Mesendoderm (in vitro differentiated cells): ENCODE measurements at regions not wholly inside any gene's neighbourhood (a gene's known extent, or its start where the extent isn't known, plus 50 kb on each side); places are given as distances from the start of the nearest gene placed in this dataset.

ENCODE experiments used
- DNase-seq: peaks from one replicate; pipeline ENCODE4 v3.0.0; 2013
- H2AK5ac ChIP-seq: 2 replicates; pipeline ENCODE4 v1.6.1; 2013; ENCODE audit warnings: low read length, inconsistent platforms
- H2BK120ac ChIP-seq: 2 replicates; pipeline ENCODE4 v1.6.1; 2013; ENCODE audit warnings: low read depth, mild to moderate bottlenecking, low read length, moderate library complexity, mixed read lengths
- H2BK15ac ChIP-seq: replicated peaks from 2 replicates; pipeline ENCODE4 v1.6.1; 2013; ENCODE audit warnings: low read depth, mild to moderate bottlenecking, moderate library complexity
- H2BK5ac ChIP-seq: 2 replicates; pipeline ENCODE4 v1.6.1; 2013; ENCODE audit warnings: low read length, inconsistent platforms
- H3K18ac ChIP-seq: 2 replicates; pipeline ENCODE4 v1.6.1; 2013; ENCODE audit warnings: mild to moderate bottlenecking, low read length, mixed read lengths
- H3K23ac ChIP-seq: one replicate; pipeline ENCODE4 v1.6.1; 2013; ENCODE audit warnings: low read length
- H3K27ac ChIP-seq: 2 replicates; pipeline ENCODE4 v1.5.1; 2013; ENCODE audit warnings: low read depth, mild to moderate bottlenecking, inconsistent platforms, low read length, moderate library complexity
- H3K27me3 ChIP-seq: 2 replicates; pipeline ENCODE4 v1.6.1; 2013; ENCODE audit warnings: low read length, control low read depth, mild to moderate bottlenecking, inconsistent platforms; ENCODE audit not compliant: insufficient read depth, poor library complexity
- H3K36me3 ChIP-seq: 2 replicates; pipeline ENCODE4 v1.6.1; 2013; ENCODE audit warnings: low read length, inconsistent platforms; ENCODE audit not compliant: control insufficient read depth, insufficient read depth
- H3K4ac ChIP-seq: one replicate; pipeline ENCODE4 v1.6.1; 2013; ENCODE audit warnings: low read depth, mild to moderate bottlenecking, low read length, moderate library complexity
- H3K4me1 ChIP-seq: 2 replicates; pipeline ENCODE4 v1.6.1; 2013; ENCODE audit warnings: low read depth, low read length, inconsistent platforms; ENCODE audit not compliant: control insufficient read depth
- H3K4me2 ChIP-seq: 2 replicates; pipeline ENCODE4 v1.6.1; 2013; ENCODE audit warnings: low read length
- H3K4me3 ChIP-seq: 2 replicates; pipeline ENCODE4 v1.5.1; 2013; ENCODE audit warnings: mild to moderate bottlenecking, low read length
- H3K56ac ChIP-seq: one replicate; pipeline ENCODE4 v1.6.1; 2013; ENCODE audit warnings: low read length
- H3K79me1 ChIP-seq: 2 replicates; pipeline ENCODE4 v1.6.1; 2013; ENCODE audit warnings: low read length, inconsistent platforms
- H3K79me2 ChIP-seq: 2 replicates; pipeline ENCODE4 v1.6.1; 2013; ENCODE audit warnings: mild to moderate bottlenecking, low read length; ENCODE audit not compliant: control insufficient read depth, insufficient read depth
- H3K9ac ChIP-seq: 2 replicates; pipeline ENCODE4 v1.6.1; 2013; ENCODE audit warnings: low read length, inconsistent platforms
- H4K5ac ChIP-seq: one replicate; pipeline ENCODE4 v1.6.1; 2013; ENCODE audit warnings: low read length
- H4K8ac ChIP-seq: one replicate; pipeline ENCODE4 v1.6.1; 2013; ENCODE audit warnings: low read depth, mild to moderate bottlenecking, control low read depth, low read length, moderate library complexity
- WGBS: extraction: QIAGEN DNeasy Blood & Tissue Kit; methylation state at CpG from one replicate; pipeline ENCODE4 v1.1.7; 2013; ENCODE audit warnings: low lambda C conversion rate, missing lambda C conversion rate; ENCODE audit not compliant: insufficient coverage; ENCODE audit errors: extremely low coverage; 5-methylcytosine and 5-hydroxymethylcytosine counted together

- Histone ChIP-seq H3K79me2 (no peaks in the 10 kb centered on the region), H2BK120ac (no peak overlapping the region), H2AK5ac (no peak overlapping the region), H3K4me1 (no peaks in the 10 kb centered on the region), H2BK5ac (no peak overlapping the region), H3K23ac (no peak overlapping the region), H3K27me3 (no peaks in the 10 kb centered on the region), H3K79me1 (no peaks in the 10 kb centered on the region), H3K9ac (no peak overlapping the region), H3K56ac (no peak overlapping the region), H3K27ac (no peak overlapping the region), H3K36me3 (no peaks in the 10 kb centered on the region), H3K18ac (no peak overlapping the region), H3K4me3 (no peak overlapping the region), H3K4me2 (no peak overlapping the region), H4K8ac (no peak overlapping the region), H4K5ac (no peak overlapping the region), H3K4ac (no peak overlapping the region), H2BK15ac (no peak overlapping the region)
- no peak for DNase-seq
- no CpG with 5 or more reads among the region's 1 CpG for WGBS
Observed at GRCh38 chr14:48473944-48474343, 798.5 kb upstream of the MDGA2 start.

- Histone ChIP-seq H3K4me2 (no peak overlapping the region), H4K8ac (no peak overlapping the region), H3K18ac (no peak overlapping the region), H3K79me1 (no peaks in the 10 kb centered on the region), H3K23ac (no peak overlapping the region), H2BK120ac (no peak overlapping the region), H3K4me3 (no peak overlapping the region), H3K79me2 (no peaks in the 10 kb centered on the region), H3K56ac (no peak overlapping the region), H3K27me3 (no peaks in the 10 kb centered on the region), H2AK5ac (no peak overlapping the region), H3K27ac (no peak overlapping the region), H2BK15ac (no peak overlapping the region), H3K9ac (no peak overlapping the region), H4K5ac (no peak overlapping the region), H3K36me3 (no peaks in the 10 kb centered on the region), H2BK5ac (no peak overlapping the region), H3K4me1 (no peaks in the 10 kb centered on the region), H3K4ac (no peak overlapping the region)
- DNase-seq, result no peak
Observed at GRCh38 chr14:48456051-48456450, 780.6 kb upstream of the MDGA2 start.

GRCh38 chr14:48454887-48455286 lies 779.5 kb upstream of the MDGA2 start:
- no peak overlapping the region for H3K9ac ChIP-seq
- no peaks in the 10 kb centered on the region for H3K79me2 ChIP-seq
- H3K4me2 ChIP-seq, result no peak overlapping the region
- H2BK120ac ChIP-seq, result no peak overlapping the region
- no peak overlapping the region for H4K5ac ChIP-seq
- H3K27ac ChIP-seq, result no peak overlapping the region
- H3K4me3 ChIP-seq, result no peak overlapping the region
- no peak overlapping the region for H3K23ac ChIP-seq
- no peak overlapping the region for H2BK5ac ChIP-seq
- H3K27me3 ChIP-seq, result no peaks in the 10 kb centered on the region
- H2AK5ac ChIP-seq, result no peak overlapping the region
- H3K79me1 ChIP-seq, result no peaks in the 10 kb centered on the region
- no peak for DNase-seq
- H3K18ac ChIP-seq, result no peak overlapping the region
- H3K4me1 ChIP-seq, result no peaks in the 10 kb centered on the region
- WGBS, result no CpG with 5 or more reads among the region's 2 CpGs
- H4K8ac ChIP-seq, result no peak overlapping the region
- no peak overlapping the region for H2BK15ac ChIP-seq
- no peaks in the 10 kb centered on the region for H3K36me3 ChIP-seq
- H3K56ac ChIP-seq, result no peak overlapping the region
- H3K4ac ChIP-seq, result no peak overlapping the region

GRCh38 chr14:48452437-48452995 lies 777.1 kb upstream of the MDGA2 start:
- H3K18ac ChIP-seq, result no peak overlapping the region

GRCh38 chr14:48435221-48435620 lies 759.8 kb upstream of the MDGA2 start:
- Histone ChIP-seq H3K36me3 (no peaks in the 10 kb centered on the region), H3K23ac (no peak overlapping the region), H2AK5ac (no peak overlapping the region), H3K56ac (no peak overlapping the region), H4K5ac (no peak overlapping the region), H3K27me3 (no peaks in the 10 kb centered on the region), H3K4me1 (no peaks in the 10 kb centered on the region), H2BK120ac (no peak overlapping the region), H3K4me3 (no peak overlapping the region), H3K79me2 (no peaks in the 10 kb centered on the region), H2BK15ac (no peak overlapping the region), H4K8ac (no peak overlapping the region), H3K9ac (no peak overlapping the region), H2BK5ac (no peak overlapping the region), H3K4me2 (no peak overlapping the region), H3K4ac (no peak overlapping the region), H3K27ac (no peak overlapping the region), H3K79me1 (no peaks in the 10 kb centered on the region), H3K18ac (no peak overlapping the region)
- DNase-seq, result peak; percentile 24
- no CpG with 5 or more reads among the region's 2 CpGs for WGBS

More at GRCh38 chr14:48452437-48452995, 777.1 kb upstream of the MDGA2 start:
- Histone ChIP-seq H2BK120ac (no peak overlapping the region), H4K5ac (no peak overlapping the region), H3K79me2 (no peaks in the 10 kb centered on the region), H3K4me2 (no peak overlapping the region), H2BK5ac (no peak overlapping the region), H3K9ac (no peak overlapping the region), H3K36me3 (no peaks in the 10 kb centered on the region), H3K79me1 (no peaks in the 10 kb centered on the region), H3K27me3 (no peaks in the 10 kb centered on the region), H3K23ac (no peak overlapping the region), H3K4ac (no peak overlapping the region), H3K56ac (no peak overlapping the region), H3K27ac (no peak overlapping the region), H2BK15ac (no peak overlapping the region), H3K4me3 (no peak overlapping the region), H4K8ac (no peak overlapping the region), H3K4me1 (no peaks in the 10 kb centered on the region), H2AK5ac (no peak overlapping the region)
- DNase-seq, result no peak
- no CpG with 5 or more reads among the region's 2 CpGs for WGBS

- H2AK5ac ChIP-seq, result no peak overlapping the region
- H4K8ac ChIP-seq, result no peak overlapping the region
- H4K5ac ChIP-seq, result no peak overlapping the region
- no peak overlapping the region for H3K4ac ChIP-seq
- no peaks in the 10 kb centered on the region for H3K27me3 ChIP-seq
- no peak overlapping the region for H2BK15ac ChIP-seq
- no peak for DNase-seq
- no peak overlapping the region for H2BK120ac ChIP-seq
- H3K79me2 ChIP-seq, result no peaks in the 10 kb centered on the region
- H3K36me3 ChIP-seq, result no peaks in the 10 kb centered on the region
- WGBS, result no CpG with 5 or more reads among the region's 5 CpGs
- no peak overlapping the region for H3K4me3 ChIP-seq
- no peak overlapping the region for H3K27ac ChIP-seq
- H3K23ac ChIP-seq, result no peak overlapping the region
- no peak overlapping the region for H3K56ac ChIP-seq
- H3K79me1 ChIP-seq, result no peaks in the 10 kb centered on the region
- H3K18ac ChIP-seq, result no peak overlapping the region
- no peak overlapping the region for H2BK5ac ChIP-seq
- H3K4me2 ChIP-seq, result no peak overlapping the region
- no peaks in the 10 kb centered on the region for H3K4me1 ChIP-seq
- no peak overlapping the region for H3K9ac ChIP-seq
Observed at GRCh38 chr14:48430805-48431204, 755.4 kb upstream of the MDGA2 start.
